ENCODE measurements at regions not wholly inside any gene's neighbourhood (a gene's known extent, or its start where the extent isn't known, plus 50 kb on each side); places are given as distances from the start of the nearest gene placed in this dataset.

- TF ChIP-seq, protein P1, sequence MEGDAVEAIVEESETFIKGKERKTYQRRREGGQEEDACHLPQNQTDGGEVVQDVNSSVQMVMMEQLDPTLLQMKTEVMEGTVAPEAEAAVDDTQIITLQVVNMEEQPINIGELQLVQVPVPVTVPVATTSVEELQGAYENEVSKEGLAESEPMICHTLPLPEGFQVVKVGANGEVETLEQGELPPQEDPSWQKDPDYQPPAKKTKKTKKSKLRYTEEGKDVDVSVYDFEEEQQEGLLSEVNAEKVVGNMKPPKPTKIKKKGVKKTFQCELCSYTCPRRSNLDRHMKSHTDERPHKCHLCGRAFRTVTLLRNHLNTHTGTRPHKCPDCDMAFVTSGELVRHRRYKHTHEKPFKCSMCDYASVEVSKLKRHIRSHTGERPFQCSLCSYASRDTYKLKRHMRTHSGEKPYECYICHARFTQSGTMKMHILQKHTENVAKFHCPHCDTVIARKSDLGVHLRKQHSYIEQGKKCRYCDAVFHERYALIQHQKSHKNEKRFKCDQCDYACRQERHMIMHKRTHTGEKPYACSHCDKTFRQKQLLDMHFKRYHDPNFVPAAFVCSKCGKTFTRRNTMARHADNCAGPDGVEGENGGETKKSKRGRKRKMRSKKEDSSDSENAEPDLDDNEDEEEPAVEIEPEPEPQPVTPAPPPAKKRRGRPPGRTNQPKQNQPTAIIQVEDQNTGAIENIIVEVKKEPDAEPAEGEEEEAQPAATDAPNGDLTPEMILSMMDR (IDR thresholded peaks at IDR 0.05): no peak
- no peak for TF ChIP-seq POLR2A (IDR thresholded peaks at IDR 0.05)
These were observed 202.0 kb upstream of the NRP1 start for GRCh38 chr10:33536508-33536907.

All from uterus (tissue), 2 donors.